Rectal smooth muscle tissue (tissue), 1 donor: ENCODE measurements at regions not wholly inside any gene's neighbourhood (a gene's known extent, or its start where the extent isn't known, plus 50 kb on each side); places are given as distances from the start of the nearest gene placed in this dataset.

ENCODE experiments used
- H3K27ac ChIP-seq: one replicate; pipeline ENCODE4 v1.7.0; 2013; ENCODE audit warnings: low read depth, low read length, inconsistent platforms
- H3K27me3 ChIP-seq: one replicate; pipeline ENCODE4 v1.7.0; 2013; ENCODE audit warnings: low read length; ENCODE audit not compliant: control insufficient read depth, insufficient read depth
- H3K36me3 ChIP-seq: one replicate; pipeline ENCODE4 v1.7.0; 2013; ENCODE audit warnings: low read length; ENCODE audit not compliant: control insufficient read depth, insufficient read depth
- H3K4me1 ChIP-seq: one replicate; pipeline ENCODE4 v1.7.0; 2013; ENCODE audit warnings: low read length; ENCODE audit not compliant: control insufficient read depth, insufficient read depth
- H3K4me3 ChIP-seq: one replicate; pipeline ENCODE4 v1.7.0; 2013; ENCODE audit warnings: low read length
- H3K9ac ChIP-seq: one replicate; pipeline ENCODE4 v1.7.0; 2013; ENCODE audit warnings: low read length

DNA sequence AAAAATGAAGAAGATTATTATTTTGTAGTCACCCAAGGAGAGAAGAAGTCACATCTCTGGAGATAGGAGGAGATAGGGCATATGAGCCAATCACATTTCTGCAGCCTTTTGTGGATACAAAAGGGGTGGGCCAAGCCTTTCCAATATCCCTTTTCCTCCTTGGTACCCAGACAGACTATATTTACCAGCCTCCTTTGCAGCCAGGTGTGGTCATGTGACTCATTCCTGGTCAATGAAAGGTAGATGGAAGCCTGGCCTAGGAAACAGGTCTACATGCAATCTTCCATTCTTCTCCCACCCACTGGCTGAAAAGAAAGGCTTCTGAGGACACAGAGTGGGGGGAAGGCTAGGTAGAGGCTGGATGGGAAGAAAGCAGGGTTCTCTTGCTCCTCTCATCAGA is 58.1 kb upstream of the ERG start:
- H3K9ac ChIP-seq: no peak overlapping the region
- H3K27ac ChIP-seq: no peak overlapping the region
- H3K27me3 ChIP-seq: no peaks in the 10 kb centered on the region
- H3K4me1 ChIP-seq: no peaks in the 10 kb centered on the region
- no peaks in the 10 kb centered on the region for H3K36me3 ChIP-seq
- no peak overlapping the region for H3K4me3 ChIP-seq

DNA sequence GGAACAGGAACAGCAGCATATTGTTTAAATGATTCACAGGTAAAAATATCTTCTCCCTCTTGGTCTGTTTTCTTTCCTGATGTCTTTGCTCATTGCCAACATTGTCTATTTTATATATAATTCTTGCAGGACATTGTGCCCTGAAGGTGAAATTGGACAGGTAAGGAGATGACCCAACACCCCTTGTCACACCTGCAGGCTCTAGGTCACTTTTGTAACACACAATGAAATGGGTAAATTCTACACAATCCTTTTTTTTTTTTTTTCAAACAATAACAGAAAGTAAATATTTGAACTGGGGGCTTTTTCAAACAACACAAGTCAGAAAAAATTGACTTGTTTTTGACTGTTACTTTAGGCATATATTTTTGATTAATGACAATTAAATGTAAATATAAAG is 62.9 kb upstream of the ERG start:
- Histone ChIP-seq H3K27me3 (no peaks in the 10 kb centered on the region), H3K36me3 (no peaks in the 10 kb centered on the region), H3K4me3 (no peak overlapping the region), H3K27ac (no peak overlapping the region), H3K9ac (no peak overlapping the region), H3K4me1 (no peaks in the 10 kb centered on the region)

DNA sequence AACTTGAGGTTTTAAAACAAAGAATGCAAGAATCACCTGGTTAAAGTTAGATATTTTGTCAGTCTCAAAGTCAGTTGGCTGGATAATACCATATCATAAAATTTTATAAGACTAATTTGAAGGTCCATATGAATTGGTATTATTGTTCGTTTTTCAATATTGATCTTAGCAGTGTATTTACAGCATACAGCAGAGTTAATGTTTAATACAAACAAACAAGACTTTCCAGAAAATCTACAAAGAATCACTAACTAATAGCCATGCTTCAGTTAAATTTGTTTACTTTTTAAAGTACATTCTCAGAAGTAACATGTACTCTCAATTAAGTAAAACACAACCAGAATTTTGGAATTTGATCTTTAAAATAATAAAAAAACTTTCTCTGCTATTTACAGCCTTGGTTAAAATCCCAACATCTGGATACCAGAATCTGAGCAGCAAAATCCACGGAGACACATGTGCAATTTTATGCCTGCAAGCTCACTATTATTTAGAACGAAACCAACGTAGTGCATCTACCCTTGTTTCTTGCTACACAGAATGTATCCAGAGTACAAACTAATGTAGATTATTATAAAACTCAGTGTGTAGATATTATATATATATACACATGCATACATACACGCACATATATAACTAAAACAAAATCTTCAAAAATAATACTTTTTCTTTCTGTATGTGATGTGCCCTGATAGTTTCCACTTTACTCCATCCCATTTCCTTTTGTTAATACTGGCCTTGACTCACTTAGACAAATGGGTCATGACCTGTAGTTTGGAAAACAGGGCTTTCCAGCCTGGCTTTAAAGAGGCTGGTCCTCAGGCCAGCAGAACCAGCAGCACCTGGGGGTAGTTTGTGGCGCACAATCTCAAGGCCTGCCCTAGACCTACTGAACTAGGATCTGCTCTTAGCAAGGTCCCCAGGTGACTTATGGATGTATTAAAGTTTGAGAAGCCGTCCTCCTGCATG is 63.6 kb upstream of the ERG start:
- Histone ChIP-seq H3K27ac (no peak overlapping the region), H3K27me3 (no peaks in the 10 kb centered on the region), H3K36me3 (no peaks in the 10 kb centered on the region), H3K4me3 (no peak overlapping the region), H3K4me1 (no peaks in the 10 kb centered on the region), H3K9ac (no peak overlapping the region)

DNA sequence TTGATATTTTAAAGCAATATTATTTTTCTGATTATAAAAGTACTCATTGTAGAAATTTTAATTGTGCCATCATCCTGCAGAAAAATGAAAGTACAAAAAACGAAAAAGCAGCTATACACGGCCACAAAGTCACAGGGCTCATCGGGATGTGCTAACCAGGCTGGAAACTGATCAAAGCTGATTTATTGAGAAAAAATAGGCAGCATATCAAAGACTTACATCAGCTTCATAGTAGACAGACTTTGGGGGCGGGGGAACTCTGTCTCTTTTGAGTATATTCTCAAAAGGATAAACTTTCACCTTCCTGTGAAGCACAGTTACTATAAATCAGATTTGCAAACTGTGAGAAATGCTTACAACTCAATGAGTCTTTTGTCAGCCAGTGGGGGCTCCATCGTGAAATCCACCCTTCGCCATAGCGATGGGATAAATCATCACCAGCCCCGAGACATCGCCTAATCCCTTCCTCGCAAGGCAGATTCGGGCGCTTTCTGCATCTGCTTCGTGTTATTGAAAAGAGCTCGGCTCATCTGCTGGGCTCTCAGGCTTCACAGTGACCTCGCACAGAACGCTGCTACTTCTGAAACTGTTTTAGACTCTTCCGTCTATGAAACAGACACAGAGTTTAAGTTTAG is 69.2 kb upstream of the ERG start:
- H3K27ac ChIP-seq: no peak overlapping the region
- H3K36me3 ChIP-seq: no peaks in the 10 kb centered on the region
- H3K27me3 ChIP-seq: no peaks in the 10 kb centered on the region
- no peaks in the 10 kb centered on the region for H3K4me1 ChIP-seq
- H3K4me3 ChIP-seq: no peak overlapping the region
- no peak overlapping the region for H3K9ac ChIP-seq

DNA sequence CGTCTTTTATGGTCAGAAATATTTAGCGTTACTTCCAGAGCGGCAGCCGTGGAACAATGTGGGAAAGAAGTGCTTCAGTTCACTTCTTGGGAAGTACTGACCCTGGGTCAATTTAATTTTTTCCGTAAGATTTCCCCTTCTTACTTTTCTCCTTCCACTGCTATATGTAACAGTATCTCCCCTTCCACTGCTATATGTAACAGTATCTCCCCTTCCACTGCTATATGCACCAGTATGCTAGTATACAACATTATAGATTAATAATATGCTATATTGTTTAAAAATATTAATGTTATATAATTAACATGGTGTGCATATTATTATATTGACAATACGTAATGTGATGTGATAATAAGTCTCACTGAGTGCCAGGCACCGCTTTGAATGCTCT is 69.7 kb upstream of the ERG start:
- H3K27me3 ChIP-seq: no peaks in the 10 kb centered on the region
- no peak overlapping the region for H3K27ac ChIP-seq
- no peaks in the 10 kb centered on the region for H3K4me1 ChIP-seq
- H3K9ac ChIP-seq: no peak overlapping the region
- no peaks in the 10 kb centered on the region for H3K36me3 ChIP-seq
- no peak overlapping the region for H3K4me3 ChIP-seq

DNA sequence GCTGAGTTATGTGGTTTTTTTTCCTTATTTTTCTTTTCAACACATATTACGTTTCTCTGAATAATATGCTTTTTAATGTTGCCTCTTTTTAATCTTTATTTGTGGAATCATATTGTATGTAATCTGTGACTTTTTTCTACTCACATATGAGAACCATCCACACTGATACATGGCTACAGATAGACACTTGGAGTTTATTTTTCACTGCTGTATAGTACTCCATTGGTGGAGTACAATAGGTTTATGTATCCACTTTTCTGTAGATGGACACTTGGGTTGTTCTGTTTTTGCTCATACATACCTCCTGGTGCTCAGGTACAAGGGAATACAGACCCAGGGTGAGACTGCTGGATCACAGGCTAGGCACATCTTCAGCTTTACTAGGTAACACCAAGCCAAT is 71.5 kb upstream of the ERG start:
- Histone ChIP-seq H3K27ac (no peak overlapping the region), H3K4me1 (no peaks in the 10 kb centered on the region), H3K36me3 (no peaks in the 10 kb centered on the region), H3K4me3 (no peak overlapping the region), H3K27me3 (no peaks in the 10 kb centered on the region), H3K9ac (no peak overlapping the region)

DNA sequence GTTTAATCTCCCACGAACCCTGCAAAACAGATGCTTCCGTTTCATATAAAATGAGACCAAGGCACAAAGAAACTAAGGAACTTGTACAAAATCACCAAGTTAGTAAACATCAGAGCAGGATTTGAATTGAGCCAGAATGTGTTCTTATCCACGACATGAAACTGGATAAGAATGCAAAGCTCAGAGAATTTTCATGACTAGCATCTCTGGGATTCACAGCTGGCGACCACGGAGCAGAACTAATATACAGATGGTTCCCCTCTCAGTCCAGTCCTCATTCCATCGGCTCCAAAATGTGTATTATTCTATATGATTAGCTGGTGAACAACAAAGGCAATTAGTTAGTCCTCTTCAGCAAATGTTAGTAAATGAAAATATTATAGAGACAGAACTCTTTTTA is 72.3 kb upstream of the ERG start:
- no peak overlapping the region for H3K27ac ChIP-seq
- H3K9ac ChIP-seq: no peak overlapping the region
- H3K36me3 ChIP-seq: no peaks in the 10 kb centered on the region
- no peaks in the 10 kb centered on the region for H3K27me3 ChIP-seq
- no peak overlapping the region for H3K4me3 ChIP-seq
- H3K4me1 ChIP-seq: no peaks in the 10 kb centered on the region

DNA sequence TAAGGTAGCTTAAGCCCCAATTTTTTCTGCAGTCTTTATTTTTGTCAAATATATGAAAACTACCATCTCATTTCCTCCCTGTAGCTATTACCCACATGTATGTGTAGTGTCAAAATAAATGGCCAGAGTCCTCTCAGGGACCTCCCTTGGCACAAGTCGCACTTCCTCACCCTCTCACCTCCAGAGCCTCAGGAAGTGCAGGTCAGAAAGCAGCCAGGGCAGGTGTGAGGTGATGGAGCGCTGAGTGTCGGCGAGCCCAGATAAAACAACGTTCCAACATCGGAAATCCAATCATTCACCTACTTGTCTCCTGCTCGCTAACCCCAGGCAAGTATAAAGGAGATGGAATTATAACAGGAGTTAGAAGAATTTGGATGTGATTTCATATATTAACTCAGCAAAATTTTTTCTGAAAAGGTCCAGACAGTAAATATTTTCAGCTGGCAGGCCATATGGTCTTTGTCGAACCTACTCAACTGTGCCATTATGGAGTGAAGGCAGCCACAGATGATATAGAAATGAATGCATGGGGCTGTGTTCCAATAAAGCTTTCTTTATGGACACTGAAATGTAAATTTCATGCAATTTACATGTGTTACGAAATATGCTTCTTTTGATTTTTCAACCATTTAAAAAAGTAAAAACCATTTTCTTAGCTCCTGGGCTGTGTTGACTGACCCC is 76.8 kb upstream of the ERG start:
- Histone ChIP-seq H3K27me3 (no peaks in the 10 kb centered on the region), H3K9ac (no peak overlapping the region), H3K4me1 (no peaks in the 10 kb centered on the region), H3K4me3 (no peak overlapping the region), H3K36me3 (no peaks in the 10 kb centered on the region), H3K27ac (no peak overlapping the region)

DNA sequence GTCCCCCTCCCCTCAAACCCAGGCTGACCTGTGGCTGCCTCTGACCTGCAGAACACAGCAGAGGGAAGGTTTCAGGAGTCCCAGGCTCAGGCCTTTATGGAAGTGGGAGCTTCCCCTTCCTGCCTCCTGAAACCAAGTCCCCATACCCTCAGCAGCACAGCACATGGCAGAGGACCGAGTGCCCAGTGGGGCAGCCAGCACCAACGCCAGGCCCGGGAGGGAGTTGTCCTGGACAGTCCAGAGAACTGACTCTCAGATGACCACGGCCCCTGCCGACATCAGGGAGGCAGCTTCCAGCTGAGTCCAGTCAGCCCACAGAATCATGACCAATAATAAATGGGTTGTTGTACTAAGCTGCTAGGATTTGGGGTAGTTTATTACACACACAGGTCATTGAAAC is 79.6 kb upstream of the ERG start:
- H3K27me3 ChIP-seq: no peaks in the 10 kb centered on the region
- no peak overlapping the region for H3K27ac ChIP-seq
- no peak overlapping the region for H3K9ac ChIP-seq
- no peaks in the 10 kb centered on the region for H3K4me1 ChIP-seq
- no peak overlapping the region for H3K4me3 ChIP-seq
- no peaks in the 10 kb centered on the region for H3K36me3 ChIP-seq

DNA sequence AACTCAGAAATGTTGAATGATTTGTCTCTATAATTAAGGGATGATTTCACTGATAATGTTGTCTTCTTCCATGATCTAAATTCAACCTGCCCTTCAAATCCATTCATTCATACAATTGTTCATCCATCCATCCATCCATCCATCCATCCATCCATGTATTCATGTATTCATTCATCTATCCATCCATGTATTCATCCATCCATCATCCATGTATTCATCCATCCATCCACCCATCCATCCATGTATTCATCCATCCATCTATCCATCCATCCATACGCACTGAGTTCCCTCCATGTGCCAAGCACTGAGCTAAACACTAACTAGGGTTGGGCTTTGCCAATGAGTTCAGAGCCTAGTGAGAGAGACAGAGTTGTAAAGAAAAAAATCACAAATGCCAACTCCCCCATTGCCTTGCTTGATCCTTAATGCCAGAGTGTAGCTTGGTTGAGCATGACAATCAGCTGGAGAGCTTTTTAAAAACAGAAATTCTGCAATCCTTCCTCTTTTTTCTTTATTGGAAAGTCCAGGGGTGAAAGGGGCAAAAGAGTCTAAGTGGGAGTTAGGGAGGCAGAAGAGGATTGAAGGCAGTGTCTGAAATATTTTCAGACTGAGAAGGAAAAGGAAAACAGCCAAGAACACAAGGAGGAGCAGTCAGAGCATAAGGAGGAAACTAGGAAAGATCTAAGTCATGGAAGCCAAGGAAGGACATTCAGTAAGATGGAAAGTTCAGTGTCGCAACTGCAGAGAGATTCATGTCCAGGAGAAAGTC is 92.4 kb upstream of the ERG start:
- H3K9ac ChIP-seq: no peak overlapping the region
- H3K36me3 ChIP-seq: no peaks in the 10 kb centered on the region
- H3K27me3 ChIP-seq: peaks cover 3% of the 10 kb centered on the region
- no peaks in the 10 kb centered on the region for H3K4me1 ChIP-seq
- H3K4me3 ChIP-seq: no peak overlapping the region
- H3K27ac ChIP-seq: no peak overlapping the region

DNA sequence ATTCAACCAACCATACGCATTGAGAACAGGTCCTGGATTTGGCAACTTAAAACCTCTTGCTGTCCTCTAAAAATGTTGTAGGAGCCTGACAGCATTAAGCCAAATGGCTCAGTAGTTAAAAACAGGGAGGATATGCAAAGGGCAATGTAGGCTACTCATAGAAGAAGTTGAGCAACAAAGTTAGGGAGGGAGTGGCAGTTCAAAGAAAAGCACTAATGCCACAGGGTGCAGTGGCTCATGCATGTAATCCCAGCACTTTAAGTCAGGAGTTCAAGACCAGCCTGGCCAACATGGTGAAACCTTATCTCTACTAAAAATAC is 92.9 kb upstream of the ERG start:
- no peak overlapping the region for H3K9ac ChIP-seq
- no peak overlapping the region for H3K4me3 ChIP-seq
- no peaks in the 10 kb centered on the region for H3K4me1 ChIP-seq
- no peaks in the 10 kb centered on the region for H3K36me3 ChIP-seq
- H3K27me3 ChIP-seq: peaks cover 3% of the 10 kb centered on the region
- no peak overlapping the region for H3K27ac ChIP-seq
